AML-193 (cell line): ENCODE measurements at regions not wholly inside any gene's neighbourhood (a gene's known extent, or its start where the extent isn't known, plus 50 kb on each side); places are given as distances from the start of the nearest gene placed in this dataset.
"Not testable (repeated sequence)": the region's sequence is repeated elsewhere in the genome, so short reads cannot be mapped to it uniquely, and the experiment has no call there.

Source experiments
- DNase-seq, 2 experiments: peaks; one replicate each; lab custom pipeline; 2025; lab: John Stamatoyannopoulos, UW

GRCh38 chr5:40353442-40353841 lies 326.3 kb upstream of the PTGER4 start:
- DNase-seq = no peak

- DNase-seq = no peak
These were observed 331.6 kb upstream of the PTGER4 start for GRCh38 chr5:40347981-40348725.

- no peak for DNase-seq
These were observed 332.8 kb upstream of the PTGER4 start for GRCh38 chr5:40346901-40347300.

GRCh38 chr5:40338434-40338833 lies 341.3 kb upstream of the PTGER4 start:
- not testable (repeated sequence) for DNase-seq

GRCh38 chr5:40334242-40334635 lies 345.5 kb upstream of the PTGER4 start:
- DNase-seq = no peak

GRCh38 chr5:40333459-40334241 lies 346.1 kb upstream of the PTGER4 start:
- DNase-seq = no peak

- no peak for DNase-seq
These were observed 346.7 kb upstream of the PTGER4 start for GRCh38 chr5:40332970-40333369.

GRCh38 chr5:40331616-40332015 lies 348.1 kb upstream of the PTGER4 start:
- no peak for DNase-seq

GRCh38 chr5:40321514-40321913 lies 358.2 kb upstream of the PTGER4 start:
- no peak for DNase-seq

GRCh38 chr5:40318395-40318794 lies 361.3 kb upstream of the PTGER4 start:
- no peak for DNase-seq

- no peak for DNase-seq
These were observed 362.7 kb upstream of the PTGER4 start for GRCh38 chr5:40317023-40317422.

GRCh38 chr5:40315126-40315525 lies 364.6 kb upstream of the PTGER4 start:
- no peak for DNase-seq

- DNase-seq = no peak
These were observed 365.4 kb upstream of the PTGER4 start for GRCh38 chr5:40314275-40314674.

GRCh38 chr5:40312205-40312604 lies 367.5 kb upstream of the PTGER4 start:
- no peak for DNase-seq

GRCh38 chr5:40309851-40310250 lies 369.9 kb upstream of the PTGER4 start:
- DNase-seq = no peak

- DNase-seq = no peak
These were observed 370.8 kb upstream of the PTGER4 start for GRCh38 chr5:40308867-40309266.

GRCh38 chr5:40307920-40308319 lies 371.8 kb upstream of the PTGER4 start:
- no peak for DNase-seq

GRCh38 chr5:40306869-40307487 lies 372.7 kb upstream of the PTGER4 start:
- no peak for DNase-seq

GRCh38 chr5:40292006-40292405 lies 387.7 kb upstream of the PTGER4 start:
- DNase-seq = no peak

- DNase-seq = no peak
These were observed 388.4 kb upstream of the PTGER4 start for GRCh38 chr5:40291338-40291737.

- DNase-seq = no peak
These were observed 390.8 kb upstream of the PTGER4 start for GRCh38 chr5:40288800-40289485.

GRCh38 chr5:40284863-40285262 lies 394.9 kb upstream of the PTGER4 start:
- no peak for DNase-seq
